ENCODE measurements at regions not wholly inside any gene's neighbourhood (a gene's known extent, or its start where the extent isn't known, plus 50 kb on each side); places are given as distances from the start of the nearest gene placed in this dataset.
"Not testable (repeated sequence)": the region's sequence is repeated elsewhere in the genome, so short reads cannot be mapped to it uniquely, and the experiment has no call there.

DNA sequence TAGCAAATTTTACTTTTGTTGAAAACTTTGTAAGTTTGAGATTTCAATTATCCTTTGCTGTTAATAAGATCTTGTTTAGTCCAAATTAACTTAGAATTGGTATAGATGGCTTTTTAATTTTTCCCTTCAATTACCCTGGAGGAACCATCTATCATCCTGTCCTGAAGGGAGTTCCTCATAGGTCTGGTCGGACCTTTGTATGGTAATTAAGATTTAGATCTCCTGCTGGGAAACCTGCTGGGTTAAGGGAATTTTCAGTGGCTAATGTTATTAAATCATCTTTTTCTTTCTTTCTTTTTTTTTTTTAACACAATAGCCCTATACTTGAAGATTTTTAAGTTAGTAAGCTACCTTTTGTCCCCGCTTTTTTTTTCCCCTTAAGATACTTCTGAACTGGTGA, 63.0 kb upstream of the PRMT8 start:
- Histone ChIP-seq H3K4me1 (ENCODE audit: control insufficient read depth, extremely low read depth, insufficient read depth, low read length) (no peaks in the 10 kb centered on the region), H3K27me3 (ENCODE audit: control insufficient read depth in 2 of 2, insufficient read depth in 2 of 2, low read length in 2 of 2) (no peaks in the 10 kb centered on the region), H3K9me1 (replicated peaks; ENCODE audit: control insufficient read depth, extremely low read depth, insufficient read depth, low read length) (no peaks in the 10 kb centered on the region), H3K9me3 (replicated peaks; ENCODE audit: control insufficient read depth, insufficient read depth, low read length) (no peaks in the 10 kb centered on the region), H3K36me3 (ENCODE audit: control insufficient read depth in 2 of 2, extremely low read depth in 1 of 2, insufficient read depth in 2 of 2, low read length in 2 of 2) (no peaks in the 10 kb centered on the region), H3K79me2 (ENCODE audit: control insufficient read depth, insufficient read depth, low read length) (no peaks in the 10 kb centered on the region), H2AFZ (ENCODE audit: low read depth, low read length) (no peak overlapping the region), H3K4me2 (ENCODE audit: insufficient read depth, low read length) (no peak overlapping the region), H3K4me3 (replicated peaks in 1 of 3; ENCODE audit: insufficient read depth in 1 of 3, low read depth in 1 of 3, low read length in 3 of 3) (no peak overlapping the region), H3K9ac (replicated peaks; ENCODE audit: extremely low read depth, insufficient read depth, low read length) (no peak overlapping the region), H4K20me1 (replicated peaks; ENCODE audit: control insufficient read depth, extremely low read depth, insufficient read depth, low read length) (no peaks in the 10 kb centered on the region), H3K27ac (ENCODE audit: insufficient read depth, low read depth, low read length) (no peak overlapping the region)
- intact Hi-C loops (cut with micrococcal nuclease) (no loop called here), dilution Hi-C loops (cut with MboI; ENCODE audit: extremely low pct_ligation_motif_present, low sequenced_read_pairs) (no loop called here)
- POLR2A ChIA-PET: no interaction called here
- no peak for DNase-seq (ENCODE audit: low read depth, low spot score)
- no peak for FAIRE-seq
- no peak for TF ChIP-seq MYC (IDR thresholded peaks at IDR 0.05; ENCODE audit: low read depth, low read length)
- no peak for TF ChIP-seq JUN (IDR thresholded peaks at IDR 0.05; ENCODE audit: borderline replicate concordance, insufficient read depth, insufficient read length, low read depth)
- CTCF ChIA-PET: no interaction called here
- no TSS peak for BruUV-seq (replicated peaks)

GRCh38 chr12:3428631-3429030, 62.4 kb upstream of the PRMT8 start:
- FAIRE-seq: no peak

GRCh38 chr12:3429523-3429922, 61.5 kb upstream of the PRMT8 start:
- BruUV-seq (replicated peaks); H2AFZ ChIP-seq (ENCODE audit: low read depth, low read length); FAIRE-seq; H4K20me1 ChIP-seq (replicated peaks; ENCODE audit: control insufficient read depth, extremely low read depth, insufficient read depth, low read length); H3K27me3 ChIP-seq (ENCODE audit: control insufficient read depth in 2 of 2, insufficient read depth in 2 of 2, low read length in 2 of 2); DNase-seq (ENCODE audit: low read depth, low spot score); H3K9me1 ChIP-seq (replicated peaks; ENCODE audit: control insufficient read depth, extremely low read depth, insufficient read depth, low read length); H3K9me3 ChIP-seq (replicated peaks; ENCODE audit: control insufficient read depth, insufficient read depth, low read length); intact Hi-C loops (cut with micrococcal nuclease); H3K36me3 ChIP-seq (ENCODE audit: control insufficient read depth in 2 of 2, extremely low read depth in 1 of 2, insufficient read depth in 2 of 2, low read length in 2 of 2); H3K4me2 ChIP-seq (ENCODE audit: insufficient read depth, low read length); H3K27ac ChIP-seq (ENCODE audit: insufficient read depth, low read depth, low read length); POLR2A ChIA-PET; H3K9ac ChIP-seq (replicated peaks; ENCODE audit: extremely low read depth, insufficient read depth, low read length); H3K4me3 ChIP-seq (replicated peaks in 1 of 3; ENCODE audit: insufficient read depth in 1 of 3, low read depth in 1 of 3, low read length in 3 of 3); CTCF ChIA-PET; H3K79me2 ChIP-seq (ENCODE audit: control insufficient read depth, insufficient read depth, low read length); H3K4me1 ChIP-seq (ENCODE audit: control insufficient read depth, extremely low read depth, insufficient read depth, low read length); dilution Hi-C loops (cut with MboI; ENCODE audit: extremely low pct_ligation_motif_present, low sequenced_read_pairs): not testable (repeated sequence)

More at GRCh38 chr12:3428631-3429030, 62.4 kb upstream of the PRMT8 start:
- intact Hi-C loops (cut with micrococcal nuclease): no loop called here
- no peaks in the 10 kb centered on the region for H3K79me2 ChIP-seq (ENCODE audit: control insufficient read depth, insufficient read depth, low read length)
- no peak overlapping the region for H2AFZ ChIP-seq (ENCODE audit: low read depth, low read length)
- H3K9ac ChIP-seq (replicated peaks; ENCODE audit: extremely low read depth, insufficient read depth, low read length): no peak overlapping the region
- H3K4me3 ChIP-seq (replicated peaks in 1 of 3; ENCODE audit: insufficient read depth in 1 of 3, low read depth in 1 of 3, low read length in 3 of 3): no peak overlapping the region
- POLR2A ChIA-PET: no interaction called here
- dilution Hi-C loops (cut with MboI; ENCODE audit: extremely low pct_ligation_motif_present, low sequenced_read_pairs): no loop called here
- H3K4me2 ChIP-seq (ENCODE audit: insufficient read depth, low read length): no peak overlapping the region
- no peaks in the 10 kb centered on the region for H3K9me1 ChIP-seq (replicated peaks; ENCODE audit: control insufficient read depth, extremely low read depth, insufficient read depth, low read length)
- no TSS peak for BruUV-seq (replicated peaks)
- H3K4me1 ChIP-seq (ENCODE audit: control insufficient read depth, extremely low read depth, insufficient read depth, low read length): no peaks in the 10 kb centered on the region
- CTCF ChIA-PET: no interaction called here
- no peak for DNase-seq (ENCODE audit: low read depth, low spot score)
- H4K20me1 ChIP-seq (replicated peaks; ENCODE audit: control insufficient read depth, extremely low read depth, insufficient read depth, low read length): no peaks in the 10 kb centered on the region
- no peaks in the 10 kb centered on the region for H3K9me3 ChIP-seq (replicated peaks; ENCODE audit: control insufficient read depth, insufficient read depth, low read length)
- TF ChIP-seq MYC (IDR thresholded peaks at IDR 0.05; ENCODE audit: low read depth, low read length) (no peak), MAX (IDR thresholded peaks at IDR 0.05; ENCODE audit: insufficient read depth, insufficient read length) (no peak), EZH2 (IDR thresholded peaks at IDR 0.05; ENCODE audit: borderline replicate concordance, low read depth, low read length, severe bottlenecking) (no peak), POLR2A (IDR thresholded peaks at IDR 0.05; ENCODE audit: low read depth, low read length) (no peak), FOS (IDR thresholded peaks at IDR 0.05; ENCODE audit: borderline replicate concordance, insufficient read depth, low read length) (no peak), JUN (IDR thresholded peaks at IDR 0.05; ENCODE audit: borderline replicate concordance, insufficient read depth, insufficient read length, low read depth) (no peak), POLR2AphosphoS5 (IDR thresholded peaks at IDR 0.05; ENCODE audit: insufficient read depth, low read depth, low read length) (no peak), GATA2 (IDR thresholded peaks at IDR 0.05; ENCODE audit: insufficient read depth, insufficient read length, low read depth, low read length) (no peak)
- TF ChIP-seq, protein P1, sequence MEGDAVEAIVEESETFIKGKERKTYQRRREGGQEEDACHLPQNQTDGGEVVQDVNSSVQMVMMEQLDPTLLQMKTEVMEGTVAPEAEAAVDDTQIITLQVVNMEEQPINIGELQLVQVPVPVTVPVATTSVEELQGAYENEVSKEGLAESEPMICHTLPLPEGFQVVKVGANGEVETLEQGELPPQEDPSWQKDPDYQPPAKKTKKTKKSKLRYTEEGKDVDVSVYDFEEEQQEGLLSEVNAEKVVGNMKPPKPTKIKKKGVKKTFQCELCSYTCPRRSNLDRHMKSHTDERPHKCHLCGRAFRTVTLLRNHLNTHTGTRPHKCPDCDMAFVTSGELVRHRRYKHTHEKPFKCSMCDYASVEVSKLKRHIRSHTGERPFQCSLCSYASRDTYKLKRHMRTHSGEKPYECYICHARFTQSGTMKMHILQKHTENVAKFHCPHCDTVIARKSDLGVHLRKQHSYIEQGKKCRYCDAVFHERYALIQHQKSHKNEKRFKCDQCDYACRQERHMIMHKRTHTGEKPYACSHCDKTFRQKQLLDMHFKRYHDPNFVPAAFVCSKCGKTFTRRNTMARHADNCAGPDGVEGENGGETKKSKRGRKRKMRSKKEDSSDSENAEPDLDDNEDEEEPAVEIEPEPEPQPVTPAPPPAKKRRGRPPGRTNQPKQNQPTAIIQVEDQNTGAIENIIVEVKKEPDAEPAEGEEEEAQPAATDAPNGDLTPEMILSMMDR (IDR thresholded peaks at IDR 0.05; ENCODE audit: extremely low read depth in 1 of 2, insufficient read depth in 1 of 2, low read depth in 1 of 2, low read length in 2 of 2): no peak
- H3K27me3 ChIP-seq (ENCODE audit: control insufficient read depth in 2 of 2, insufficient read depth in 2 of 2, low read length in 2 of 2): no peaks in the 10 kb centered on the region
- no peaks in the 10 kb centered on the region for H3K36me3 ChIP-seq (ENCODE audit: control insufficient read depth in 2 of 2, extremely low read depth in 1 of 2, insufficient read depth in 2 of 2, low read length in 2 of 2)
- no peak overlapping the region for H3K27ac ChIP-seq (ENCODE audit: insufficient read depth, low read depth, low read length)
